GM20000 (cell line): ENCODE measurements at regions not wholly inside any gene's neighbourhood (a gene's known extent, or its start where the extent isn't known, plus 50 kb on each side); places are given as distances from the start of the nearest gene placed in this dataset.

Experiments used
- DNase-seq: peaks from one replicate; pipeline ENCODE4 v3.0.0; 2012; ENCODE audit warnings: low spot score
- TF ChIP-seq, protein P1 (sequence below): IDR thresholded peaks from 2 replicates; pipeline ENCODE4 v1.5.1; 2012; ENCODE audit warnings: mild to moderate bottlenecking, control low read depth; ENCODE audit errors: extremely low read depth, missing control alignments

DNA sequence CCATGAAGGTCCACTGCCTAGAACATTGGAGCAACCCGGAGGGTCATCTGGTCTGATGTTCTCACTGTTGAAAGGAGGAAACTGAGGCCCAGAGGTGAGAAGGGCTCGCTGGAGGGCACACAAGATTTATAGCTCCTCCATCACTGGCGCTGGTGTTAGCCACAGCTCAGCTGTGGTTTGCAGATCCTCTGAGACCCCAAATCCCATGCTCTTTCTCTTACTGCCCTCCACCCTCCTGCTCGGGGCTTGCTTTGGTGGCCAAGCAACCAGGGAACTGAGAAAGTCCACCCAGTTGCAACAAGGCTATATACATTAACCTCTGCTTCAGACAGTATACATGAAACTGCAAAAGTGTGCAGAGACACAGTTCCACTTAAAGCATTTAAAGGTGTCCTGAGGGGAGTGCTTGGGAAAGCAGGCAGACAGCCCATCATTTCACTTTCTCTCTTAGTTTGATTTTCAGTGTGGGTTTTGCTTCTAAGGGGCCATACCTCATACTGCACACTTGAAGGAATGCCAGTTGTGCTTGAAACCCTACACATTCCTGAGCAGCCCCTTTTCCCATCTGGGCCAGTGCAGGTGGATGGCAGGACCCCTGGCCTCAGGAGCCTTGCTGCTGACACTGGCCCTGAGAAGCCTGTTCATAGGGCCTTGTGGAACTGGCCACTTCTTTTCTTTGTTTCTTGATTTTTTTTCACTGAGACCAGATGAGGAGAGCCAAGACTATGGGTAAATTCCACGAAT, 347.6 kb downstream of the CDC5L start:
- TF ChIP-seq, protein P1, sequence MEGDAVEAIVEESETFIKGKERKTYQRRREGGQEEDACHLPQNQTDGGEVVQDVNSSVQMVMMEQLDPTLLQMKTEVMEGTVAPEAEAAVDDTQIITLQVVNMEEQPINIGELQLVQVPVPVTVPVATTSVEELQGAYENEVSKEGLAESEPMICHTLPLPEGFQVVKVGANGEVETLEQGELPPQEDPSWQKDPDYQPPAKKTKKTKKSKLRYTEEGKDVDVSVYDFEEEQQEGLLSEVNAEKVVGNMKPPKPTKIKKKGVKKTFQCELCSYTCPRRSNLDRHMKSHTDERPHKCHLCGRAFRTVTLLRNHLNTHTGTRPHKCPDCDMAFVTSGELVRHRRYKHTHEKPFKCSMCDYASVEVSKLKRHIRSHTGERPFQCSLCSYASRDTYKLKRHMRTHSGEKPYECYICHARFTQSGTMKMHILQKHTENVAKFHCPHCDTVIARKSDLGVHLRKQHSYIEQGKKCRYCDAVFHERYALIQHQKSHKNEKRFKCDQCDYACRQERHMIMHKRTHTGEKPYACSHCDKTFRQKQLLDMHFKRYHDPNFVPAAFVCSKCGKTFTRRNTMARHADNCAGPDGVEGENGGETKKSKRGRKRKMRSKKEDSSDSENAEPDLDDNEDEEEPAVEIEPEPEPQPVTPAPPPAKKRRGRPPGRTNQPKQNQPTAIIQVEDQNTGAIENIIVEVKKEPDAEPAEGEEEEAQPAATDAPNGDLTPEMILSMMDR, result no peak

GRCh38 chr6:44735630-44735963, 348.1 kb downstream of the CDC5L start:
- TF ChIP-seq, protein P1, result no peak
- DNase-seq, result peak; percentile 62

More for the DNA sequence above, 347.6 kb downstream of the CDC5L start:
- no peak for DNase-seq

DNA sequence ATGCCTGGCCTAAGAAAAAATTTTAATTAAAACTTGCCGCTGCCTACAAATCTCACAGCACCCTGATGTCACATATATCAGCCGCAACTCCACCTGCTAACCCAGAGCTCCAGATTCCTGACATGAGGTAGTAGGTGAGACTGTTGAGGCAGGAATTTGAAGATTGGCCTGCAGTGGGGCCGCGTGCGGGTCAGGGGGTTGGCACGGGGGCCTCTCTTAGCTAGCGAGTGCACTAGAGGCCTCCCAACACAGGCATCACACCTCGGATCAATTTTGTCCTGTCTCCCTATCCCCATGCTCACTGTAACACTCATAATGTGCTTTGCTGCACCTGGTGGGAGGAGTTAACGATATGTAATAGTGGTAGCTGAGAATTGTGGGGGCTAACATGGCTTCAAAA, 349.8 kb downstream of the CDC5L start:
- DNase-seq, result no peak
- TF ChIP-seq, protein P1, result no peak

DNA sequence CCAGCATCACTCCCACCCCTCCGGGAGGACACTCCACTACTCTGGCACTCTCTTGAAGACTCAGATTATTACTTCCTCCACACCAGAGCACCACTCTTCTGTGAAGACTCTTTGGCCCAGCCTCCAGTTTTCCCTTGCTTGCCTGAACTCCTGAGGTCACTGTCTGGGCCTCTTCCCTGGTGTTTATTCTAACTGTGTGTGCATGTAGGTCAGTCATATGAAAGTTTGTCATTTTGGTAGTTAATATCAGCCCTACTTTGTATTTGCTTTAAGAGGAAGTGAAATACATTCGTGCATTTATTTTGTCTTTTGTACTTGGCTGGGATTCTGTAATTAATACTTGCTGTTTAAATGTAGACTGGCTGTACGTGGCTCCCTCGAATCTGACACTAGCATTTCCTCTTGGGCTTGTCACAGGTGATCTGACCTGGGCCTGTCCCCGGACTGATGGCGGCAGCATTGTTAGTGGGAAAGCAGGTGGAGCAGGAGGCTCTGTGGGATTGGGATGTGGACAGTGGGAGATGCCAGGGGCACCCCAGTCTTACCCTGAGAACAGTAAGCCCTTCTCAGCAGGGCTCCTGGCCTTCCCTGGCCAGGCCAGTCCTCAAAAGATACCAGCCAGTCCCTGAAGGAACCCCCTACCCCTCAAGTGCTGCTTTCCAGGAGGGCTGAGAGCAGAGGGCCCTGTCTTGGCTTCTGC, 350.5 kb downstream of the CDC5L start:
- TF ChIP-seq, protein P1, result no peak
- DNase-seq, result peak; percentile 58

- DNase-seq, result no peak
Measured at GRCh38 chr6:44738601-44739146, 351.2 kb downstream of the CDC5L start.

DNA sequence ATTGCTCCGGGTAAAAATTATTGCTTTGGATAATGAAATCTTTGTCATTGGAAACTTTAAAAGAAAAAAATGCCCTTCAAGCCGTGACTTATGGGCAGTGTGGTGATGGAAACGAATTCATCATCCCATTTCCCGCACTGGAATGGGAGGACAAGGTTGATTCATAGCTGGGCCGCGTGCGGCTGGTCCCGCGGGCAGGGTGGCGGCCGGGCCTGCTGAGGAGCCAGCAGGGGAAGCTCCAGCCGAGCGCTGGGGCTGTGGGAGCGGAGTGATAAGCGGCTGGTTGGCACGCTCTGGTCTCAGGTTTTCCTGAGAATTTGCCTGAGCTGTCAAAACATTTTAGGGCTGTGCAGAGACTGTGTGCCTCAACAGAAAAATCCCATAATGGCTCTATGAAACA, 351.7 kb downstream of the CDC5L start:
- no peak for DNase-seq
- TF ChIP-seq, protein P1, result no peak

More at GRCh38 chr6:44738601-44739146, 351.2 kb downstream of the CDC5L start:
- TF ChIP-seq, protein P1, result no peak

DNA sequence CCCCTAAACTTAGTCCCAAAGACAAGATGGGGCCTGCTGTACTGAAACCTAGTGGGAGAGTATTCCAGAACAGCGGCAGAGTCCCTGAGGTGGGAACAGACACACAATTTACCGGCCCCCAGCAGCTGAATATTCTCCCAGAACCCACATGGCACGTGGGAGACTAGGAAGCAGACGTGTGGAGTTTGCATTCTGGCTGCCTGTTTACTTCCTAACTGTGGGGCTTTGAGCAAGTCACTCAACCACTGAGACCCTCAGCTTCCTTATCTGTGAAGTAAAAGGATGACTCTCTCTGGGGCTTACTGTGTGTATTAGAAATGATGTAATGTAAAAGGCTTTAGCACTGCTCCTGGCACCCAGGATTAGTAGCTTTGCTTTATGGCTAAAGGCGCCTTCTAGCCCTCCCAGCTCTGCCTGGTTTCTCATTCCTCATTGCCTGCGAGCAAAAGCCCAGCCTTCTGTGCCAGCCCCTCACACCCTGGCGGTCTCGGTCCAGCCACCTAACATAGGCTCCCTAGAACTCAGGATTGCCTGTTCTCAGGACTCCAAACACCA, 353.1 kb downstream of the CDC5L start:
- DNase-seq, result no peak
- TF ChIP-seq, protein P1, result no peak
